ENCODE measurements at regions not wholly inside any gene's neighbourhood (a gene's known extent, or its start where the extent isn't known, plus 50 kb on each side); places are given as distances from the start of the nearest gene placed in this dataset.

DNA sequence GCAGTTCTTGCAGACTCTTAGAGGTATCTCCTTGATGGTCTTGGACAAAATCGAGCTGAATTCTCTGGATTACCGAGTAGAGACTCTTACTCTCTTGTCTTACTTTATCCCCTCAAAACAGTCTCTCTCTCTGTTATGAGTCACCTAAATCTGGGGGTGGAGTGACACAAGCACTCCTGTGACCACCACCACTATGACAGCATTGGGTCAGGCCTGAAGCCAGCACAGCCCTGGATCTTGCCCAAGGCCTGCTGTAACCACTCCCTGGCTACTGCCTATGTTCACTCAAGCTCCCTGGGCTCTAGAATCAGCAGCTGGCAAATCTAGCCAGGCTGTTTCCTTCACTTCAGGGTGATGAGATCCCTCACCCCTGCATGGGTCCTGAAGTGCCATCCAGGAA lies 662.5 kb downstream of the LUZP2 start:
- no peak for DNase-seq (ENCODE audit: extremely low read depth, low read depth)
- no peak for TF ChIP-seq CTCF (IDR thresholded peaks at IDR 0.05; ENCODE audit: low read depth, low read length, missing control alignments)
- no peak overlapping the region for H3K4me3 ChIP-seq (replicated peaks; ENCODE audit: low read depth, low read length)

- no peak for DNase-seq (ENCODE audit: extremely low read depth, low read depth)
- TF ChIP-seq CTCF (IDR thresholded peaks at IDR 0.05; ENCODE audit: low read depth, low read length, missing control alignments), result no peak
- no peak overlapping the region for H3K4me3 ChIP-seq (replicated peaks; ENCODE audit: low read depth, low read length)
Measured at GRCh38 chr11:25163421-25163820, 666.6 kb downstream of the LUZP2 start.

GRCh38 chr11:25180187-25180586 lies 683.3 kb downstream of the LUZP2 start:
- no peak for DNase-seq (ENCODE audit: extremely low read depth, low read depth)
- no peak overlapping the region for H3K4me3 ChIP-seq (replicated peaks; ENCODE audit: low read depth, low read length)
- no peak for TF ChIP-seq CTCF (IDR thresholded peaks at IDR 0.05; ENCODE audit: low read depth, low read length, missing control alignments)

DNA sequence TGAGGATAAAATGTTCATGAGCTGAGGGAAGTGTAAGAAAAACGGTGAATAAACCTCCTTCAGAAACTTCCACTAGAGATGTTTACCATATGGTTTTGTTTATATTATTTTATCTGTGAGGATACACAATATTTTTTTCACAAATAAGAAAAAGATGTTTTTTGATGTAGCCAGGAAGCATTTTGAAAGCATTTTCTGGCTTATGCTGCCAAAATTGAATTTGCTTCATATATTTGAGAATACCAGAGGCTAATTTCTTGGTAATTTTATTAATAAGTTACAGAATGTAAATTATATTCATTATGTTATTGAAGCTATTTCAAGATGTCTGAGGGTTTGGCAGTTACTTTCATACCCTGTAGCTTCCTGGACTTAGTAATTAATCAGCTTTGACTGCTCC lies 686.6 kb downstream of the LUZP2 start:
- no peak for DNase-seq (ENCODE audit: extremely low read depth, low read depth)
- no peak for TF ChIP-seq CTCF (IDR thresholded peaks at IDR 0.05; ENCODE audit: low read depth, low read length, missing control alignments)
- no peak overlapping the region for H3K4me3 ChIP-seq (replicated peaks; ENCODE audit: low read depth, low read length)

GRCh38 chr11:25197515-25197914 lies 700.7 kb downstream of the LUZP2 start:
- no peak for TF ChIP-seq CTCF (IDR thresholded peaks at IDR 0.05; ENCODE audit: low read depth, low read length, missing control alignments)
- no peak for DNase-seq (ENCODE audit: extremely low read depth, low read depth)

GRCh38 chr11:25198704-25199103 lies 701.9 kb downstream of the LUZP2 start:
- TF ChIP-seq CTCF (IDR thresholded peaks at IDR 0.05; ENCODE audit: low read depth, low read length, missing control alignments), result no peak
- no peak for DNase-seq (ENCODE audit: extremely low read depth, low read depth)
- no peak overlapping the region for H3K4me3 ChIP-seq (replicated peaks; ENCODE audit: low read depth, low read length)

More at GRCh38 chr11:25197515-25197914, 700.7 kb downstream of the LUZP2 start:
- H3K4me3 ChIP-seq (replicated peaks; ENCODE audit: low read depth, low read length), result no peak overlapping the region

DNA sequence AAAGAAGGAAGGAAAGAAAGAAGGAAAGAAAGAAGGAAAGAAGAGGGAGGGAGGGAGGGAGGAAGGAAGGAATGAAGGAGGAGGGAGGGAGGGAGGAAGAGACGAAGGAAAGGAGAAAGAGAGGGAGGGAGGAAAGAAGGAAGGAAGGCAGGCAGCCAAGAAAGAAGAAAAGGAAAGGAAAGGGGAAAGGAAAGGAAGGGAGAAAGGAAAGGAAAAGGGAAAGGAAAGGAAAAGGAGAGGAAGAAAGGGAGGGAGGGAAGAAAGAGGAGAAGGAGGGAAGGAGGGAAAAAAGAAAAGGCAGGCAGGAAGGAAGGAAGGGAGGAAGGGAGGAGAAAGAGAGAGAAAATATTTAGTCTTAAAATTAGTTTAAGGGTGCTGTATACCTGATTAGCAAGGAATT lies 704.1 kb downstream of the LUZP2 start:
- no peak for TF ChIP-seq CTCF (IDR thresholded peaks at IDR 0.05; ENCODE audit: low read depth, low read length, missing control alignments)
- DNase-seq (ENCODE audit: extremely low read depth, low read depth), result no peak
- H3K4me3 ChIP-seq (replicated peaks; ENCODE audit: low read depth, low read length), result no peak overlapping the region

Measured in HFF-Myc (cell line).